ENCODE measurements at regions not wholly inside any gene's neighbourhood (a gene's known extent, or its start where the extent isn't known, plus 50 kb on each side); places are given as distances from the start of the nearest gene placed in this dataset.

DNA sequence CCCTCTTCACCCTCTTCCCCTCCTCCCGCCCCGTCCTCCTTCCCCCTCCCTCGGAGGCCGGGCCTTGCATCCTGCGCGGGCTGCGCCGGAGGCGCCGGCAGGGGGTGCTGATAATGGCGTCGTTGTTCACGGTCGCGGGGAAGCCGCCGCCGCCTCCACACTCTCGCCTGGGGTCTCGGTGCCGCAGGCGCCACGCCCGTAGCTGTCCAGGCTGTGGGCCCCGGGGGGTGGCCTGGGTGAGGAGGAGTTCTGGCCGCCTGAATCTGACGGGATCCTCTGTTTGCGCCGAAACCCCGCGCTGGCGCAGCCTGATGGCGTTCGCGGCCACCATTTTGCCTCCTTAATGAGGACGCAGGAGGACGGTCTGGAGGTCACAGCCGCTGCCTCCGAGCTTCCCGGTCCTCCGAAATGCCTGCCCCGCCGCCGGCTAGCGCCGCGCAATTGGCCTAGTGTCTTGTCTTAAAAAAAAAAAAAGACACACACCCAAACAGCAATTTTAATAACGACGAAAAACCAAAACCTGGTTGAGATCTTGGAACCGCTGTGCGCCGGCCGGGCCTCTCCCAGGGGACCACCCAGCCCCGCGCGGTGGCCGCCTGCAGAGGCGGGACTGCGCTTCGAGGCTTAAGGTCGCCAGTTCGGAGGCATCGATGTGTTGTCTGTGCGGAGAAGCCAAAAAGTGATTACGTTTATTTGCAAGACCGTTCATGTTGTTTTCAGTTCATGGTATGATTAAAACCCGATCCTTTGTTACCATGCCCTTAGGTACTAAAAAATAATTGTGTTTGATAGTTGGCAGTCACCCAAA, 106.6 kb upstream of the HNRNPU start:
- H3K4me2 ChIP-seq (ENCODE audit: control insufficient read depth, insufficient read depth) = peak overlapping the region; percentile 94
- H3K4me3 ChIP-seq = peak overlapping the region; percentile 58
- BruUV-seq (replicated peaks) = TSS peak; percentile 91
- FAIRE-seq (peak; percentile 96), ATAC-seq (peak; percentile 84), DNase-seq (ENCODE audit: low read depth, low spot score) (peak; percentile 74)
- peak overlapping the region; percentile 96 for H2AFZ ChIP-seq (ENCODE audit: control insufficient read depth, low read depth, low read length)
- no peaks in the 10 kb centered on the region for H3K36me3 ChIP-seq (ENCODE audit: control insufficient read depth in 2 of 2, insufficient read depth in 2 of 2, low read length in 1 of 2)
- H4K20me1 ChIP-seq (ENCODE audit: control insufficient read depth, insufficient read depth) = no peaks in the 10 kb centered on the region
- ChIA-PET CTCF (interaction anchor here (0.8 to 1.7 kb wide), 9 partner anchors 13 to 366 kb away, joined by 3 to 8 read pairs (median 5); partner anchors contain the start of gene HNRNPU), SMC1A (ENCODE audit: uncharacterized antibody, unreplicated experiment) (interaction anchor here (0.9 to 2.2 kb wide), 13 partner anchors 16 to 140 kb away, joined by 3 to 14 read pairs (median 4); partner anchors contain the start of gene COX20), POLR2A (interaction anchor here (0.6 to 4.4 kb wide), 11 partner anchors 16 to 493 kb away, joined by 3 to 33 read pairs (median 6); partner anchors contain the start of gene HNRNPU), RAD21 (ENCODE audit: unreplicated experiment) (interaction anchor here (0.7 to 2.1 kb wide), 14 partner anchors 26 to 144 kb away, joined by 3 to 11 read pairs (median 4); partner anchors contain the start of gene HNRNPU)
- in situ Hi-C loops (cut with MboI) (loop anchor here (10.0 kb wide), 1 partner anchor 516 kb away; the partner anchor contains the start of gene ADSS2), intact Hi-C loops (cut with micrococcal nuclease; ENCODE audit: unreplicated experiment) (loop anchor here (1.0 to 2.0 kb wide), 5 partner anchors 26 to 137 kb away; partner anchors contain the start of gene HNRNPU)
- H3K27me3 ChIP-seq (replicated peaks in 1 of 2; ENCODE audit: control insufficient read depth in 2 of 2, insufficient read depth in 2 of 2, low read length in 1 of 2) = no peaks in the 10 kb centered on the region
- peak overlapping the region; percentile 98 for H3K9ac ChIP-seq (ENCODE audit: control insufficient read depth, insufficient read depth, low read length)
- H3K27ac ChIP-seq (ENCODE audit: control insufficient read depth, insufficient read depth) = peak overlapping the region; percentile 98
- WGBS (ENCODE audit: insufficient coverage, insufficient replicate concordance, low lambda C conversion rate, missing lambda C conversion rate) = under 1% methylated on average over 49 of the region's 67 CpGs
- peaks cover 2% of the 10 kb centered on the region; the same call in 1 of the 2 replicates for H3K79me2 ChIP-seq (ENCODE audit: control insufficient read depth, insufficient read depth, low read length)
- no peaks in the 10 kb centered on the region for H3K4me1 ChIP-seq (ENCODE audit: control insufficient read depth, insufficient read depth, low read length)
- H3K9me3 ChIP-seq (replicated peaks; ENCODE audit: control insufficient read depth, insufficient read depth, low read length) = no peaks in the 10 kb centered on the region
- TF ChIP-seq JUND (IDR thresholded peaks at IDR 0.05; ENCODE audit: low read depth, low read length) (no peak), RBBP5 (conservative IDR thresholded peaks at IDR 0.05) (no peak), EGR1 (IDR thresholded peaks at IDR 0.05; ENCODE audit: borderline replicate concordance in 1 of 2, low read depth in 2 of 2, low read length in 2 of 2) (peak in 1 of 2 experiments; percentile 64; a peak in 2 of 3 replicates), ZNF274 (IDR thresholded peaks at IDR 0.05; ENCODE audit: insufficient read depth, insufficient read length) (no peak), SREBF1 (IDR thresholded peaks at IDR 0.05; ENCODE audit: low read length) (no peak), HDGF (IDR thresholded peaks at IDR 0.05) (peak; percentile 57; the same call in 1 of the 2 replicates), NFYB (IDR thresholded peaks at IDR 0.05; ENCODE audit: insufficient read depth, low read depth, low read length) (no peak), SIX5 (IDR thresholded peaks at IDR 0.05; ENCODE audit: low read depth, low read length, severe bottlenecking) (no peak), MEF2B (IDR thresholded peaks at IDR 0.05; ENCODE audit: partially characterized antibody, poor library complexity, severe bottlenecking) (peak; percentile 98), BCL11A (IDR thresholded peaks at IDR 0.05; ENCODE audit: low read depth, low read length) (peak; percentile 7; the same call in 1 of the 2 replicates)
- TF ChIP-seq, protein P1, sequence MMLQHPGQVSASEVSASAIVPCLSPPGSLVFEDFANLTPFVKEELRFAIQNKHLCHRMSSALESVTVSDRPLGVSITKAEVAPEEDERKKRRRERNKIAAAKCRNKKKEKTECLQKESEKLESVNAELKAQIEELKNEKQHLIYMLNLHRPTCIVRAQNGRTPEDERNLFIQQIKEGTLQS (IDR thresholded peaks at IDR 0.05; ENCODE audit: borderline replicate concordance, extremely low read depth, low read depth, low read length) = peak; percentile 62; the same call in 1 of the 2 replicates
- TF ChIP-seq, protein P2, sequence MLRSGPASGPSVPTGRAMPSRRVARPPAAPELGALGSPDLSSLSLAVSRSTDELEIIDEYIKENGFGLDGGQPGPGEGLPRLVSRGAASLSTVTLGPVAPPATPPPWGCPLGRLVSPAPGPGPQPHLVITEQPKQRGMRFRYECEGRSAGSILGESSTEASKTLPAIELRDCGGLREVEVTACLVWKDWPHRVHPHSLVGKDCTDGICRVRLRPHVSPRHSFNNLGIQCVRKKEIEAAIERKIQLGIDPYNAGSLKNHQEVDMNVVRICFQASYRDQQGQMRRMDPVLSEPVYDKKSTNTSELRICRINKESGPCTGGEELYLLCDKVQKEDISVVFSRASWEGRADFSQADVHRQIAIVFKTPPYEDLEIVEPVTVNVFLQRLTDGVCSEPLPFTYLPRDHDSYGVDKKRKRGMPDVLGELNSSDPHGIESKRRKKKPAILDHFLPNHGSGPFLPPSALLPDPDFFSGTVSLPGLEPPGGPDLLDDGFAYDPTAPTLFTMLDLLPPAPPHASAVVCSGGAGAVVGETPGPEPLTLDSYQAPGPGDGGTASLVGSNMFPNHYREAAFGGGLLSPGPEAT (IDR thresholded peaks at IDR 0.05; ENCODE audit: low read depth) = peak; percentile 87
- TF ChIP-seq, protein P3, sequence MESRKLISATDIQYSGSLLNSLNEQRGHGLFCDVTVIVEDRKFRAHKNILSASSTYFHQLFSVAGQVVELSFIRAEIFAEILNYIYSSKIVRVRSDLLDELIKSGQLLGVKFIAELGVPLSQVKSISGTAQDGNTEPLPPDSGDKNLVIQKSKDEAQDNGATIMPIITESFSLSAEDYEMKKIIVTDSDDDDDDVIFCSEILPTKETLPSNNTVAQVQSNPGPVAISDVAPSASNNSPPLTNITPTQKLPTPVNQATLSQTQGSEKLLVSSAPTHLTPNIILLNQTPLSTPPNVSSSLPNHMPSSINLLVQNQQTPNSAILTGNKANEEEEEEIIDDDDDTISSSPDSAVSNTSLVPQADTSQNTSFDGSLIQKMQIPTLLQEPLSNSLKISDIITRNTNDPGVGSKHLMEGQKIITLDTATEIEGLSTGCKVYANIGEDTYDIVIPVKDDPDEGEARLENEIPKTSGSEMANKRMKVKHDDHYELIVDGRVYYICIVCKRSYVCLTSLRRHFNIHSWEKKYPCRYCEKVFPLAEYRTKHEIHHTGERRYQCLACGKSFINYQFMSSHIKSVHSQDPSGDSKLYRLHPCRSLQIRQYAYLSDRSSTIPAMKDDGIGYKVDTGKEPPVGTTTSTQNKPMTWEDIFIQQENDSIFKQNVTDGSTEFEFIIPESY (IDR thresholded peaks at IDR 0.05) = no peak
- TF ChIP-seq, protein P4, sequence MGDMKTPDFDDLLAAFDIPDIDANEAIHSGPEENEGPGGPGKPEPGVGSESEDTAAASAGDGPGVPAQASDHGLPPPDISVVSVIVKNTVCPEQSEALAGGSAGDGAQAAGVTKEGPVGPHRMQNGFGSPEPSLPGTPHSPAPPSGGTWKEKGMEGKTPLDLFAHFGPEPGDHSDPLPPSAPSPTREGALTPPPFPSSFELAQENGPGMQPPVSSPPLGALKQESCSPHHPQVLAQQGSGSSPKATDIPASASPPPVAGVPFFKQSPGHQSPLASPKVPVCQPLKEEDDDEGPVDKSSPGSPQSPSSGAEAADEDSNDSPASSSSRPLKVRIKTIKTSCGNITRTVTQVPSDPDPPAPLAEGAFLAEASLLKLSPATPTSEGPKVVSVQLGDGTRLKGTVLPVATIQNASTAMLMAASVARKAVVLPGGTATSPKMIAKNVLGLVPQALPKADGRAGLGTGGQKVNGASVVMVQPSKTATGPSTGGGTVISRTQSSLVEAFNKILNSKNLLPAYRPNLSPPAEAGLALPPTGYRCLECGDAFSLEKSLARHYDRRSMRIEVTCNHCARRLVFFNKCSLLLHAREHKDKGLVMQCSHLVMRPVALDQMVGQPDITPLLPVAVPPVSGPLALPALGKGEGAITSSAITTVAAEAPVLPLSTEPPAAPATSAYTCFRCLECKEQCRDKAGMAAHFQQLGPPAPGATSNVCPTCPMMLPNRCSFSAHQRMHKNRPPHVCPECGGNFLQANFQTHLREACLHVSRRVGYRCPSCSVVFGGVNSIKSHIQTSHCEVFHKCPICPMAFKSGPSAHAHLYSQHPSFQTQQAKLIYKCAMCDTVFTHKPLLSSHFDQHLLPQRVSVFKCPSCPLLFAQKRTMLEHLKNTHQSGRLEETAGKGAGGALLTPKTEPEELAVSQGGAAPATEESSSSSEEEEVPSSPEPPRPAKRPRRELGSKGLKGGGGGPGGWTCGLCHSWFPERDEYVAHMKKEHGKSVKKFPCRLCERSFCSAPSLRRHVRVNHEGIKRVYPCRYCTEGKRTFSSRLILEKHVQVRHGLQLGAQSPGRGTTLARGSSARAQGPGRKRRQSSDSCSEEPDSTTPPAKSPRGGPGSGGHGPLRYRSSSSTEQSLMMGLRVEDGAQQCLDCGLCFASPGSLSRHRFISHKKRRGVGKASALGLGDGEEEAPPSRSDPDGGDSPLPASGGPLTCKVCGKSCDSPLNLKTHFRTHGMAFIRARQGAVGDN (IDR thresholded peaks at IDR 0.05) = peak; percentile 27; the same call in 1 of the 2 replicates
